Peyer's patch (tissue), 4 donors: ENCODE measurements at regions not wholly inside any gene's neighbourhood (a gene's known extent, or its start where the extent isn't known, plus 50 kb on each side); places are given as distances from the start of the nearest gene placed in this dataset.

Experiments used
- CTCF ChIP-seq, 6 experiments: fragments of 450-650 bp in 4 of 6; fragments of 200-600 bp in 2 of 6; sonication (generic) in 1 of 6; IDR thresholded peaks; one replicate each; pipeline ENCODE4 v1.5.1; 2017 to 2019; ENCODE audit warnings: antibody characterized with exemption in 6 of 6, mild to moderate bottlenecking in 3 of 6, moderate library complexity in 1 of 6
- POLR2A ChIP-seq, 2 donors: fragments of 450-650 bp; IDR thresholded peaks; one replicate each; pipeline ENCODE4 v1.5.1; 2017; ENCODE audit warnings: antibody characterized with exemption in 2 of 2, mild to moderate bottlenecking in 2 of 2, moderate library complexity in 2 of 2

DNA sequence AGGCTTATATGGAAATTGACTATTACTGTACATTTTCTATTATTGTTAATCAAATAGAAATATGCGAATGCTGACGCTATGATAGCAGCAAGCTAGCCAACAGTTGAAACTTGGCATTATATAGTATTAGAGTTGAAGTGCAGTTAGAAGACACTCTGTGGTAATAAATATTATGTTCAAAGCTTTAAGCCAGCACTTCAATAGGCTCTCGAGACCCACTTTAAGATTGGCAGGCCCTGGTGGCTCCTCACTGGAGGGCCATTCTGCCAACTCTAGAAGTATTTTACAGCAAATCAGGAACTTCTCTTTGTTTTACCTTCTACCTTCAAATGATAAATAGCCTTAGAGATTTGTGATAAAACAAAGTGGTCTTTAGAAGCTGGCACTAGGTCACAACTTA is 2029.0 kb upstream of the WWC1 start:
- TF ChIP-seq CTCF (IDR thresholded peaks at IDR 0.05) (no peak), POLR2A (IDR thresholded peaks at IDR 0.05) (no peak)
